SIG-M5 (cell line): ENCODE measurements at regions not wholly inside any gene's neighbourhood (a gene's known extent, or its start where the extent isn't known, plus 50 kb on each side); places are given as distances from the start of the nearest gene placed in this dataset.

Experiments
- DNase-seq: peaks from one replicate; lab custom pipeline; 2025; lab: John Stamatoyannopoulos, UW

DNA sequence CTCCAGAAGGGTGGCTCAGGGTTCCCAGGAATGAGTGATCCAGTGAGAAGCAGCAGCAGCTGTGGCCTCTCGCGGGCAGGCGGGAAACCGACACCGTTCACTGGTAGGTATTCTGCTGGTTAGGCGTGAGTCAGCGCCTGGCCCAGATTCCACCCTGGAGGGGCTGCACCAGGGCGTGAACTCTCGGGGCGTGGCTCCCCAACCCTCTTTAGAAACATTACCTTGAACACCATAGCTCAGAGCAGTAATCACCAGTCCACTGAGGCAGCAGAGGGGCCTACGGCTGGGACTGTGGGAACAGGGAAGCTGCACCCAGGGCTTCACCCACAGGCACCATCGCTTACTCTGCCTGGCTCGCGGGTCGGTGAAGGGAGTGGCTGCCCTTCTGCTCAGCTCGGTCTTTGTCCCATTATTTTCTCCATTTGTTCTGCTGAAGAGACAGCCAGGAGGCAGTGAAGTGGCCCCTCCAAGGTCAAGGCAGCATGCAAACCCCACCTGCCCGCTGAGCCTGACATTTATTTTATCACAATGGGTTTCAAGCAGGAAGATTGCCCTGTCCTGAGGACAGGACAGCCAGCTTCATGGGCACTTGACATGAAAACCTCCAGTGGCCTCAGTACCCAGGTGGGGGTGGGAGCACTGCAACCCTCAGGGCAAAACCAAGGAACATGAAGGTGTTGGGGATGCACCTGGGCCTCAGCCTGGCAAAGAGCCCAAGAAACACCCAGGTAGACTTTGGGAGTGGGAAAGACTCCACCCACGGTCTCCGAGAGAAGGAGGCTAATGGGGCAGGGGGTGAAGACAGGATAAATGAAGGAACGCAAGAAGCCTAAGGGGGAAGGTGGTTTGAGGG is 51.0 kb upstream of the CD93 start:
- no peak for DNase-seq

DNA sequence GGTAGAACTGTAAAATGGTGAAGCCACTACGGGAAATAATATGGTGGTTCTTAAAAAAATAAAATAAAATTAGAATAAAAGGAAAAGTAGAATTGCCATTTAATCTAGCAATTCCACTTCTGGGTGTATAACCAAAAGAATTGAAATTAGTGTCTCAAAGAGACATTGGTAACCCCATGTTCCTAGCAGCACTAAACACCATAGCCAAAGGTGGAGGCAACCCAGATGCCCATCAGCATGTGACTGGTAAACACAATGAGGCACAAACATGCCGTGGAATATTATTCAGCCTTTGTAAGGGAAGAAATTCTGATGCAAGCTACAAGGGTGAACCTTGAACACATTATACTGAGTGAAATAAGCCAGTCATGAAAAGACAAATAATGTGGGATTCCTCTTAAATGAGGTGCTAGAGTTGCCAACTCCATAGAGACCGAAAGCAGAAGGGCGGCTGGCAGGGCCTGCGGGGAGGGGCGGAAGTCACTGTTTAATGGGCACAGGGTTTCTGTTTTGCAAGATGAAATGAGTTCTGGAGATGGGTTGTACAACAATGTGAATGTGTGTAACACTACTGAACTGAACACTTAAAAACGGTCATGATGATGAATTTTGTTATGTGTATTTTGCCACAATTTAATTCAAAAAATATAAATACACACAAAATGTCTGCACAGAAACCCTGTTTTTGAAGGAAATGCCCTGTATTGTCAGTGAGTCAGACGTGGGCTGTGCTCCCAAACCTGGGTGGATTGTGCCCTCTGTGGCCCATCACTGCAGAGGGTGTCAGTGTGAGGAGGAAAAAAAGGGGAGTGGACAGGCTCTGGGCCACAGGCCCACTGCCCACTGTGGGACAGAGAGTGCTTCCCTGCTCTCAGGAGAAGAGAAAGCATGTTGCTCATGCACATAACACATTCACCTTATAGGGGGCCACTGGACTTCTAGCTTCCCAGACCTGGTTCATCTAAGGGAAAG is 49.6 kb upstream of the CD93 start:
- DNase-seq, result peak; percentile 37
